ENCODE measurements at regions not wholly inside any gene's neighbourhood (a gene's known extent, or its start where the extent isn't known, plus 50 kb on each side); places are given as distances from the start of the nearest gene placed in this dataset.

DNA sequence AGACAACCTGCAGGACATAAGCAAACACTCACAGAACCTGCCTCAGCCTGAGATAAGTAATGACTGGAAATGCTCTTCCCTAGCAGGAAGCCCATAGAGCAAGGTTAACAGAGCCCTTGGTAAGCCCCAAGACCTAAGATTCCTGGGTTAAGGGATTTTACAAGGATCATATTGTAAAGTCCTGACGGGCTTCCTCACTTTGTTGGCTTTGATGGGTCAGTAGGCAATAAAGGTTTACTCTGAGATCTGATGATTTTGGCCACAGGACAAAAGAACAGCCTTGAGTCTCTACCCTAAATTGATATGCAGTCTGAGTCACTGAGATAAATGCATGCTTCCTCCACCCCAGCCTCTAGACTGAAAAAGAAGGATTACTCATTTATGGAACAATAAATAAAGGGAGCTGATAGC is 270.8 kb downstream of the HTR7 start:
- H3K9me3 ChIP-seq (ENCODE audit: low read length), result no peaks in the 10 kb centered on the region

GRCh38 chr10:90587561-90587960 is 270.3 kb downstream of the HTR7 start:
- Histone ChIP-seq H3K36me3 (ENCODE audit: insufficient read depth, low read length) (no peaks in the 10 kb centered on the region), H2AFZ (ENCODE audit: low read length) (no peak overlapping the region), H4K20me1 (ENCODE audit: insufficient read depth, low read length) (no peaks in the 10 kb centered on the region), H3K4me1 (ENCODE audit: insufficient read depth, low read length, poor library complexity, severe bottlenecking) (no peaks in the 10 kb centered on the region), H3K4me3 (ENCODE audit: low read depth, low read length, poor library complexity, severe bottlenecking) (no peak overlapping the region), H3K9me3 (ENCODE audit: low read length) (no peaks in the 10 kb centered on the region), H3K27ac (ENCODE audit: low read depth, low read length, poor library complexity, severe bottlenecking) (no peak overlapping the region), H3K4me2 (ENCODE audit: low read length) (no peak overlapping the region), H3K9me2 (ENCODE audit: insufficient read depth, low read length) (no peaks in the 10 kb centered on the region), H3K79me2 (ENCODE audit: insufficient read depth, low read depth, low read length) (no peaks in the 10 kb centered on the region)
- ChIA-PET CTCF (ENCODE audit: unreplicated experiment) (no interaction called here), POLR2A (no interaction called here)
- no TSS peak for BruUV-seq (replicated peaks)
- TF ChIP-seq CTCF (conservative IDR thresholded peaks at IDR 0.05; ENCODE audit: low read length), result no peak
- no peak for TF ChIP-seq EZH2phosphoT487 (IDR thresholded peaks at IDR 0.05; ENCODE audit: borderline replicate concordance, low read depth, low read length)
- DNase-seq (ENCODE audit: low spot score), result no peak
- intact Hi-C loops (cut with micrococcal nuclease; ENCODE audit: unreplicated experiment), result no loop called here

More for the DNA sequence above, 270.8 kb downstream of the HTR7 start:
- TF ChIP-seq EZH2phosphoT487 (IDR thresholded peaks at IDR 0.05; ENCODE audit: borderline replicate concordance, low read depth, low read length) (no peak), CTCF (conservative IDR thresholded peaks at IDR 0.05; ENCODE audit: low read length) (no peak)
- H3K36me3 ChIP-seq (ENCODE audit: insufficient read depth, low read length), result no peaks in the 10 kb centered on the region
- intact Hi-C loops (cut with micrococcal nuclease; ENCODE audit: unreplicated experiment), result no loop called here
- no peak for DNase-seq (ENCODE audit: low spot score)
- no peaks in the 10 kb centered on the region for H3K4me1 ChIP-seq (ENCODE audit: insufficient read depth, low read length, poor library complexity, severe bottlenecking)
- CTCF ChIA-PET (ENCODE audit: unreplicated experiment), result no interaction called here
- no TSS peak for BruUV-seq (replicated peaks)
- no peaks in the 10 kb centered on the region for H3K9me2 ChIP-seq (ENCODE audit: insufficient read depth, low read length)
- H3K79me2 ChIP-seq (ENCODE audit: insufficient read depth, low read depth, low read length), result no peaks in the 10 kb centered on the region
- no peak overlapping the region for H2AFZ ChIP-seq (ENCODE audit: low read length)
- POLR2A ChIA-PET, result no interaction called here
- H3K4me2 ChIP-seq (ENCODE audit: low read length), result no peak overlapping the region
- H3K4me3 ChIP-seq (ENCODE audit: low read depth, low read length, poor library complexity, severe bottlenecking), result no peak overlapping the region
- H3K27ac ChIP-seq (ENCODE audit: low read depth, low read length, poor library complexity, severe bottlenecking), result no peak overlapping the region
- no peaks in the 10 kb centered on the region for H4K20me1 ChIP-seq (ENCODE audit: insufficient read depth, low read length)

DNA sequence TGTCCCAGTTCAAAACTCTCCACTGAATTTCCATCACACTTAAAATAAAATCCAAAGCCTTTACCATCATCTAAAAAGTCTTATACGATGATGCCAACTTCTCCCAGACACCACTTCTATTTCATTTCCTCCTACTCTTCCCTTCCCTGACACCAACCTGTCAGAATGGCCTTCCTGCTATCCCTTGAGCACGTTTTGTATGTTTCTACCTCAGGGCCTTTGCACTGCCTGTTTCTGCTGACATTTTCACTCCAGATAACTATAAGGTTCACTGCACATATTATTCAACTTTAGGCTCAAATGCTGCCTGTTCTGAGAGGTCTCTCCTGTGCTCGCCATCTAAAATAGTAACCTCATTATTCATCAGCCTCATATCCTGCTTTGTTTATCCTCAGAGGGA is 269.6 kb downstream of the HTR7 start:
- ChIA-PET POLR2A (no interaction called here), CTCF (ENCODE audit: unreplicated experiment) (no interaction called here)
- no peak for DNase-seq (ENCODE audit: low spot score)
- Histone ChIP-seq H3K4me2 (ENCODE audit: low read length) (no peak overlapping the region), H3K9me3 (ENCODE audit: low read length) (no peaks in the 10 kb centered on the region), H3K36me3 (ENCODE audit: insufficient read depth, low read length) (no peaks in the 10 kb centered on the region), H2AFZ (ENCODE audit: low read length) (no peak overlapping the region), H3K4me3 (ENCODE audit: low read depth, low read length, poor library complexity, severe bottlenecking) (no peak overlapping the region), H3K79me2 (ENCODE audit: insufficient read depth, low read depth, low read length) (no peaks in the 10 kb centered on the region), H3K27ac (ENCODE audit: low read depth, low read length, poor library complexity, severe bottlenecking) (no peak overlapping the region), H3K4me1 (ENCODE audit: insufficient read depth, low read length, poor library complexity, severe bottlenecking) (no peaks in the 10 kb centered on the region), H3K9me2 (ENCODE audit: insufficient read depth, low read length) (no peaks in the 10 kb centered on the region), H4K20me1 (ENCODE audit: insufficient read depth, low read length) (no peaks in the 10 kb centered on the region)
- BruUV-seq (replicated peaks), result no TSS peak
- intact Hi-C loops (cut with micrococcal nuclease; ENCODE audit: unreplicated experiment), result no loop called here
- TF ChIP-seq EZH2phosphoT487 (IDR thresholded peaks at IDR 0.05; ENCODE audit: borderline replicate concordance, low read depth, low read length), result no peak
- no peak for TF ChIP-seq CTCF (conservative IDR thresholded peaks at IDR 0.05; ENCODE audit: low read length)

Data from OCI-LY7 (cell line).